HG03139 (cell line): ENCODE measurements at regions not wholly inside any gene's neighbourhood (a gene's known extent, or its start where the extent isn't known, plus 50 kb on each side); places are given as distances from the start of the nearest gene placed in this dataset.
A peak's percentile ranks its signal among the peaks of the same experiment; 100 is the strongest.

Source experiments
- ATAC-seq: cut with Tn5 transposase; IDR thresholded peaks from one replicate; pipeline ENCODE4 v1.9.1; 2021; ENCODE audit not compliant: unreplicated experiment

DNA sequence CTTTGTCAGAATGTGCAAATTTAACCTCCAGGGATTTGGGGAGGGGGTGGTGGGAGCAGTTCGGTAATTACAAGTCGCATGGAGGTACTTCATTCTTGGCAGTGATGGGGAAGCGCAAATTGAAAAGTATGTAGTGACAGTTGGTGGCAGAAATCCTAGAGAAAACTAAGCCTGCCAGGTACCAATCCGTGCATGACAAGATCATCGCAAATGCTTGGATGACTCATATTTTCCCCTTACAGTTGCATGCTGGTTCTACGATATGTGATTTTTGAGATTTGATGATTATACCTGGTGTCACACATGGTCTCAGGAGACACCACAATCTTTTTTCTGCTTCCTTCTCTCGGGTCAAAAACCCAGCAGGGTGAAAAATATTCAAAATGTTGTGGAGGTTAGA is 479.7 kb upstream of the ID2 start:
- peak; percentile 62 for ATAC-seq

DNA sequence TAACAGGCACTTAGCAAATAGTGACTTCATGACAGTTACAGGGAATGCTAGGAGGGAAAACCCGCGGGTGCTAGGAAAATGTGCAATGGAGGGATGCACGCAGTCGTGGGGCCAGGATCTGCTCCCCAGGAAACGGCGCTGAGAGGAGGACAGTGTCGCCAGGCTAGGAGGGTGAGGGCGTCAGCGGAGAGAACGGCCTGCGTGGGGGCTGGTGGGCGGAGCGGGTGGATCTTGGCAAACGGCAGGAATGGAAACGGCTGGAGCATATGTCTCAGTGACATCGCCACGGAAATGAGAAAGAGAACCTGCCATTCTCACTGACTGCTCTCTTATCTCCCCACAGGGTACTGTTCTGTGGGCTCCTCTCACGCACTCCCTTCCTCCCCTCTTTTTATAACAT is 478.5 kb upstream of the ID2 start:
- ATAC-seq = no peak

DNA sequence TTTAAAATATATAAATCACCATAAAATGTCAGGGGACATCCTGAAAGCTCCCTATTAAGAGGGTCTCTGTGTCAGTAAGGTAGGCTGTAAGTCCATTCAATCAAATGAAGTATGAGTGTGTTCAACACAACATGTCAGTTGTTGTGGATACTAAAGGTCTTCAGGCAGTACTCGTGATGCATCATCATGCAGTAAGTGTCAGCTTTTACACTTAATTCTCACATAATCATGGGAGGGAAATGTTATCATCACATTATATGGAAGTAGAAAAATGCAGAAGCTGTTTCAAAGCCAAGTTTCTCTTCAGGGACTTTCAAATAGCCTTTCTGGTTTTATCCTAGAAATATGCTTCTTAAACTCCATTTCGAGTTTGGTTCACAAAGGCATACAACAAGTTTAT is 477.1 kb upstream of the ID2 start:
- no peak for ATAC-seq

DNA sequence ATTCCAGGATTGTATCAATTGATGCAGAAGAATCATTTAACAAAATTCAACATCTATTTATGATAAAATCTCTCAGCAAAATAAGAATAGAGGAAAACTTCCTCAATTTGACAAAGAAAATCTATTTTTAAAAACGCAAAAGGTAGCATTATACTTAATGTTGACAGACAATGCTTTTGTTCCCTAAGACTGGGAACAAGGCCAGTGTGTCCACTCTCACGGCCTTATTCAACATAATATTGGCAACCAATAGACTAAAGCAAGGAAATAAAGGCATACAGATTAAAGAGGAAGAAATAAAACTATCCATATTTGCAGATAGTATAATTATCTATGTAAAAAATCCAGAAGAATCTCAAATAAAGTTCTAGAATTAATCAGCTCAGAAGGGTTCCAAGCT is 472.4 kb upstream of the ID2 start:
- no peak for ATAC-seq

DNA sequence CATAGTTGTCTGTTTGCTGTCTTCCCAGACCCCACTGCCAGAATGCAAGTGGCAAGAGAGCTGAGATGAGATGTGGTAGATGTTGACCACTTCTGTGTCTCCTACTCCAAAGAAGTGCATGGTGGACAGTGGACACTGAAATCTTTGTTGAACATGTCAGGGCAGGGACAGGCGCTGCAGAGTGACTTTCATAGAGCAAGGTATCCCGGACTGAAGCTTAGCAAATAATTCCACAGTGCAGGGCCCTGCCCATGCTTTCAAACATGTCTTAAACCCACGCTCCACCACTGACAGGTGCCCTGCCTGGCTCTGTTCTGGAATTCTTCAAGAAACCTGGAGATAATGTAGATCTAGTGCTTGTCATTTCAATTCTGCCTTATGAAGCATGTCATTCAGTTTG is 470.5 kb upstream of the ID2 start:
- no peak for ATAC-seq

DNA sequence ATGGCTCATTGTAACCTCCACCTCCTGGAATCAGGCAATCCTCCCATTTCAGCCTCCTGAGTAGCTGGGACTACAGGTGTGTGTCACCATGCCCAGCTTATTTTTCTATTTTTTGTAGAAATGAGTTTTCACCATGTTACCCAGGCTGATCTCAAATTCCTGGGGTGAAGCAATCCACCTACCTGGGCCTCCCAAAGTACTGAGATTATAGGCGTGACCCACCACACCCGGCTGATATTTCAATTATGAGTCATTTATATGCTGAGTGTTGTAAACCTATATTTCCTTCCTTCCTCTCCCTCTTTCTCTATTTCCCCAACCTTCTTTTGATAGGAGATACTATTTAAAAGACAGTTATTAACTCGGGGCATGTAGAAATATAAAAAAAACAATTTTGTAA is 469.6 kb upstream of the ID2 start:
- no peak for ATAC-seq

DNA sequence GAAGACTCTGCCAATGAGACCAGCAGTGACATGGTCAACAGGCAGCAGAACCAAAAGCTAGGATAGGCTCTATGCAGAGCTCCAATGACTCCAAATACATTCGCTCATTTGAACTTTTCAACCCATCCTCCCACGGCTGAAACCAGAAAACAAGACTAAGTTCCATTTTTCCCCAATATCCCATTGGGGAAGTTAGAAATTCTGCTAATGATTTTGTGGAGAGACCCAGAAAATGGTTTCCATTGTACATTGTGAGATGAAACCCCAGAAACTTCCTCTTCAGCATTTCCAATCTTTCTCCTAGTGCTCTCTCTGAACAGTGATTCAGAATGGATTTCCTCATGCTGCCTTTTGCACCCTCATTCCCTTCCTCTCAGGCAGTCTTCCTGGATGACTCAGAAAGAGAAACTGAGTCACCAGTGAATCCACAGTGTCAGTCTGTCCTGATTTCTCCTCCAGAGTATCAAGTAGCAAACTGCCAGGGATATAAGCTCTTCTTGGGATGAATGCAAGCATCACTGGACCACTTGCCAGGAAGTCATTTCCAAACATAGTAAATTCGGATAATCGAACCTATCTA is 467.7 kb upstream of the ID2 start:
- ATAC-seq = no peak

DNA sequence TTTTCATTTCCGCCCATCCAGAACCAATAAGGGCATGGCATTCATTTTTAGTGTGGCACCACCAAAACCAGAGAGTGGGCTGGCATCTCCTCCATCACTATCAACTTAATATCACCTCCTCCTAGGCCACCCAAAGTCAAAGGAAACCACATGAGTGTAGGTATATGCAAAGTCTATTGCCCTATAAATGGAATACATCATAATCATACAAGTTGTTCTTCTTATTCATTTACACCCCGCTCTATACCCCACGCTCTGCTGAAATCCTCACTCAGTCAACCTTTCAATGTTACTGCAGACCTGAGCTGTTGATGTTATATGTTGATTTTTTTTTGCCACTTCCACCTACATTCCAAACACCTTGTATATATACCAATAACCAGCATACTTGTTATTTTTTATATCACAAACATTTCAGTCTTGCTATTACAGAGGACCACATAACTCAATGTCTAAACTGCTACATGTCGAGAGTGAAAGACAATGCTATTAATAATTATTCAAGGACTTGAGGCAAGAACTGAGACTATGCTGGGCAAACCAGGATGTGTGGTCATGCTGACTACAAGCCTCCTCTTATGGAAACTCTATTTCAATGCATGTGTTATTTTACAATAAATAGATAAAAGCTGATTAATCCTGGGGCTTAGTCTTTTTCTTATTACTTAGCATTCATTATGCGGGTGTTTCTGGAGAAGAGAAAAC is 466.5 kb upstream of the ID2 start:
- ATAC-seq = peak; percentile 84

DNA sequence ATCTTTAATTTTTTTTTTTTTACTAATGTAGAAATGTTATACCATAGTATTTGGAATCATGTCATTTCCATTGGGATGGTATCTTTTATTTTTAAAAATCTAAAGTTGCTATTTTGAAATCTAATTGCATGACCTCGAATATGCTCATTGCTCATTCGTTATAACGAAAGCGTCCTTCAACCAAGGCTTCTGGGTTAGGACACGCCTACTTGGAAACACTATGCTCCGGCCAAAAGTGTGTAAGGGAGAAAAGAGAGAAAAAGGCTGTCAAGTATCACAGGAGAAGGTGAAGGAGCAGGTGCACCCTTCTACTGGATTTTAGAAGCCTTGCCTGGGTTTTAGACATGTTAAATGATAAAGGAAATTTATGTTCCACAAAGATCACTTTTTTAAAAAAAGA is 465.9 kb upstream of the ID2 start:
- no peak for ATAC-seq

DNA sequence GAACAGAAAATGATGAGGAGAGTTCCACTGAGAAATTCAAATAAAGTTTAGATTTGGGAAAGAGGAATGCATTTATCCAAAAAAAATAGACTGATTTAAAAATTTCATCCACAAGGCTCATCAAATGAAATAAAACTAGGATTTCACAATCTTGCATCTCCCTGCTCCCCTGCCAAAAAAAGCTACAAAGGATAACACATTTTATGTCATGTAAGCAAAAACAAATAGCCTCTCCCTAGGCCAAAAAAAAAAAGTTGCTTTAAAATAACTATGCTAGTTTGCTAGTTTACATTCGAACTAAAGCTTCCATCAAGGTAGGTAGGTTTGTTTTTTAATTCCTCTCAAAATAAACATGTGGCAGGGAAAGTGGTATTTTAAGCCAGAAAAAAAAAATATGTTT is 465.5 kb upstream of the ID2 start:
- no peak for ATAC-seq

DNA sequence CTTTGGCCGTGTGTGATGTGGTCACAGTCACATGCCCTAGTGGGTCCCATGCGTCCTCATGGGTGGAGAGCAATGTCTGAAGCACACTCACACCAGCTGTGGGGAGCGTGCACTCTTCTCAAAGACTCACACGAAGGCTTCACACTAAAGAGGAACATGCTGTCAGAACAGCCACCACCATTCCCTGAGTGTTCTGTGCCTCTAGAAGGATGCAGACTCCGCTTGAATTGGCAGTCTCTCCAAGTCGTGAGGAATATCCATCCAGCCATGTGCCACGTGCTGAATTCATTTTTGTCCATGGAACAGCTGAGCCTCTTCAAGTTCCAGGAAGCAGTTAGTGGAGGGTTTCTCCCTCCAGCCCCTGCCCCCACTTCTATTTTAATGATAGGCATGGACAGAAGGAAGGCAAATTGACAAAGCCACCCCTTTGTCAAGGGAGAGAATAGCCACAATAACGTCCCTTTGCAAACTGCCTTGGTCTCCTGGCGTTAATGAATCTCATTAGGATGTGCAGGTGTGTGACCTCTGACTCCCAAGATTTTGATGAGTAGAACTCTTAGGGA is 464.3 kb upstream of the ID2 start:
- ATAC-seq = no peak

DNA sequence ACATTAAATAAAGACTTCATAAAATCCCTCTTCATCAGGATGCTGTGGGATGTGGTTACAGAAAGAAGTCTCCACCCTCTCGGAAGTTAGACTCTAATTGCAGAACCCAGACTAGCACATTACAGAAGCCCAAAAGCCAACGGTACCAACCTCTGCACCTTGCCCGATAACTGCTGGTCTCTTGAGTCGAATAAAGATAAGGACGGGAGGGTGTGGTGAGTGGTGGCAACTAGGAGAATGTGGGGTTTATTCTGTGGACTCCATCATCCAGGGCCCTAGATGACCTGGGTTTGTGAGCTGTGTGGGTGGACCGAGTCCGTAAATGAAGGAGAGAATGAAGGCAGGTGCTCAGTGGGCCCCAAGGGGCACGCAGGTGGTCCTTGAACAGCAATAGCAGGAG is 462.8 kb upstream of the ID2 start:
- no peak for ATAC-seq

DNA sequence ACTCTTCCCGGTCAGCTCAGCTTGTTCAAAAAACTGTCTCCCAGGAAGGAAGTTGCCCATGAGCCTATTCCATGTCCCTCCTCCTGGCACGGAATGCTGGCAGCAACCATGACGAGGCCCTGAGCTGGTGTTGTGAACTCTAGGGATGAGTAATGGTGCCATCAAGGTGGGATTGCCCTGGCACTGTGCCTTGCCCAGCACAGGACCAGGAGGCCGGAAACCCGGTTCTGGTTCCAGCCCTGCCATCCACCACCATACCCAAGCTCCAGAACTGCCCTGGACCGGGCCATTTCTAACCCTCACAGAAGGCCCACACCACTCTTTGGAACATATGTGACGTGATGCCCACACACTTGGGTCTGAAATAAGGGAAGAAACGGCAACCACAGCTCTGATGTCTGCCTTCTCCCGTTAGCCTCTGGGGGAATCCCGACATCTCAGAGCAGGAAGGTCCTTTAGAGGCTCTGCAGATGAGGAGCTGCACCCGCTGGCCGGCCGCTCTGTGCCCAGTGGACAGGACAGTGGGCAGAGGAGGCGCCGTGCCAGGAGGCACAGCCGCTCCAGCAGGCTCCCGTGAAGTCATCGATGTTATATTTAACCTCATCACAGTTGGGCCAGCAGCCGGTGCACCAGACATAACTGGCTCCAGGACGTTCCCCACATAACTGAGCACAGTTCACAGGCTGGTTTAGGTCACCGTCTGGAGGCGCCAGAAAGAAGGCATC is 462.1 kb upstream of the ID2 start:
- no peak for ATAC-seq

DNA sequence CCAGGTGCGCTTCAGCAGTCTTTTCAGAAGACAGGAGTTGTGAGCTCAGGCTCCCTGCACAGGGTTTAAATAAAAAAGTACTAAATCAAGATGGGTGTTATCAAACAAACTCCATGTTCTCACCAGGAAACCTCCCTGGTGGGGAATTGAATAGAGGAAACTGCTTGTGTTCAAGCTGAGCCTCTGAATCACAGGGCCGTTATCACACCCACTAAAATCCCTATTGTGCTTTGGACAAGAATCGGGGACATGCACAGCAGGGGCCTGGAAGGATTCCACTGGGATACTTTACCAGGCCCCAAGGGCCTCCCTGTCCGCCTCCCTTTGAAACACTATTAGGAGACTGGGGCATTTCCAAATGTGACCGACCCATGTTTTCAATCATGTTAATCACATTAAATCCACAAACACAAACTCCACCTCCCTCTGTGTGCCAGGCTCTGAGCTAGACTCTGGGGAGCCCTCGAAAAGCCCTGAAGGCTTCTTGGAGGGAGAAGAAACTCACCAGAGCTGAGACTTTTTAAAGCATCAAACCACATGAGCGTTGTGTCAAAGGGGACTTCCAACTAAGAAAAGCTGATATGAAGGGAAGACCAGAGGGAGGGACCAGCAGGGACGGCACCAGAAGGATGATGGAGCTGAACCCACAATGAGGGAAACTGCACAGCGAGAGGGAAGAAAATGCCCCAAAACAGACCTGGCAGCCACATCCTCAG is 458.7 kb upstream of the ID2 start:
- ATAC-seq = no peak

DNA sequence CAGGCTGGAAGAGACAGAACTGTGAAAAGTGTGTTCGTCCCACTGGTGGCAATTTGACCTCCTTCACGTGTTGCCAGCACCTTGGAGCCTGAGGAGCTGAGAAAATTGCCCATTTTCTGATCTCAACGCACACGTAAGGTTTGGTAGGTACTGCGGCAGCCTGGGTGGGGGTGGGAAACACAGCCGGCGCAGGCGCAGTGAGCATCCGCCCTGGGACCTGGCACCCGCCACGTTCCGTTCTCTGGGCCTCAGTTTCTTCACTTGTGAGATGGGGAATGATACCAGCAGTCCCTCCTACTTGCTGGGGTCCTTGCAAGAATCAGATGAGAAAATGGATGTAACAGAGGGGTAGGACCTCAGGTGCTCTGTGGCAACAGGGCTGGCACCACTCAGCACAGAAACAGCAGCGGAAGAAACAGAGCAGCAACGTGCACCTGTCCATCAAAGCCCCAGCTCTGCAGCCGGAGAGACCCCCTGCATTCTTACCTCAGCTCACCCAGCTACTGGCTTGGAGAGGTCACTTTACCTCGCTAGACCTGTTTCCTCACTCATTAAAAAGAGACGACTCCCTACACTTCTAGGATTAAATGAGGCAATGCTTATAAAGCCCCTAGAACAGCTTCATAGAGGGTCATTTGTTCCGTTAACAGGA is 458.0 kb upstream of the ID2 start:
- no peak for ATAC-seq

DNA sequence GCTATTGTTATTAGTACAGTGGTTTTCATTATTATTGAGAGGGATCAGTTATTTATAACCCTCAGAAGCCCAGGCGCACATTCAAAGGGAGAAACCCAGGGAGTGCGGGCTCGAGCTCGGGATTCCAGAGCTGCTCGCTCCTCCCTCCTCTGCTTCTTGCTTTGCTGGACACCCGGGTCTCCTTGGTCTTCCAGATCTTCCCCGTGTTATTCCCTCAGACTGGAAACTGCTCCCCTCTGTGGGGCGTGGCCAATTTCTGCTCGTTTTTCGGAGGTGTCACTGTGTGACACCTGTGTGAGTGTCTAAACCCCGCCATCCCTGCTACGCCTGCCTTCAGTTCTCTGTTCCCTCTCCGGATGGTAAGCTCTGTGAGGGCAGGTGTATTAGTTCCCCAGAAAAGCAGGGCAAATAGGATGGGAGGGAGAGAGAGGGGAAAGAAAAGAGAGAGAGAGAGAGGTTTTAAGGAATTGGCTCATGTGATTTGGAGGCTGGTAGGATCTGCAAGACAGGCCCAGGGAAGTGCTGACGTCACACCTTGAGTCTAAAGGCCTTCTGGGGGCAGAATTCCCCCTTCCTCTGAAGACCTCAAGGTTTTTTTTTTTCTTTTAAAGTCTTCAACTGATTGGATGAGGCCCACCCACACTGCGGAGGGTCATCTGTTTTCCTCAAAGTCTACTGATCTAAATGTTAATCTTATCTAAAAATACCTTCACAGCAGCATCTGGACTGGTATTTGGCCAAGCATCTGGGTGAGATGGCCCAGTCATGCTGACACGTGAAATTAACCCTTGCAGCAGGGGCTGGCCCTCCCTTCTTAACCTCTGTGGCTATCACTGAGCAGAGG is 457.3 kb upstream of the ID2 start:
- no peak for ATAC-seq

DNA sequence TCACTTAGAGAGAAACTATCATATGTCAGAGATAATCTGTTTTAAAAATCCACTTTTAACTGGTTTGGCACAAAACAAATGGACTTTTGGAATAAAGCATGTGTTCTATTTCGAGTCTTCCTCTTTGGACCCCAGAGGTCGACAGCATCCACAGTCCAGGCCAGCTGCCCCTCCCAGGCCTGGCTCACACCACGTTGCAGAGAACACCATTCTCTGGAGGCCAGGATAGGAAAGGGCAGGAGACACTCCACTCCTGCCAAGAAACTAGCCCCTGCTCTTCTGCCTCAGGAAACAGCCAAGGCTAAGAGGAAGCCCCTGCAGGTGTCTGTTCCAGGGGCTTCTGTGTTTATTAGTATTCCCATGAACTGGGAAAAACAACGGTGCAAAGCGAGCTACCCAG is 456.6 kb upstream of the ID2 start:
- ATAC-seq = no peak

DNA sequence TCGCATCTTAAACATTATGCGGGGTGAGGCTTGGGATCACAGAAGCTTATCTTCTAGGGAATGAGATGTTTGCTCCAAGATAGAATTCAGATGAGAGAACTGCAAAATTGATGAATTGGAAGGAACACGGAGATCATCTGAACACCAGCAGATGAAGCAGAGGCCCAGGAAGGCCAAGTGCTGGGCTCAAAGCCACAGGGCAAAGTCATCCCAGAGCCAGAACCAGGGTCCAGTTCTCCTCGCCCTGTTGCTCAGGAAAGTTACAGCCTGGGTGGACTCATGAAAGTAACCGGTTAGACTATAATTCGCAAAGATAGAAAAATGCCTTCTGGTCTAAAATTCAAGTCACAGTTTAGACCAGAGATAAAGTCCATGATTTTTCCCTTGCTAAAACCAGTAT is 456.1 kb upstream of the ID2 start:
- no peak for ATAC-seq

DNA sequence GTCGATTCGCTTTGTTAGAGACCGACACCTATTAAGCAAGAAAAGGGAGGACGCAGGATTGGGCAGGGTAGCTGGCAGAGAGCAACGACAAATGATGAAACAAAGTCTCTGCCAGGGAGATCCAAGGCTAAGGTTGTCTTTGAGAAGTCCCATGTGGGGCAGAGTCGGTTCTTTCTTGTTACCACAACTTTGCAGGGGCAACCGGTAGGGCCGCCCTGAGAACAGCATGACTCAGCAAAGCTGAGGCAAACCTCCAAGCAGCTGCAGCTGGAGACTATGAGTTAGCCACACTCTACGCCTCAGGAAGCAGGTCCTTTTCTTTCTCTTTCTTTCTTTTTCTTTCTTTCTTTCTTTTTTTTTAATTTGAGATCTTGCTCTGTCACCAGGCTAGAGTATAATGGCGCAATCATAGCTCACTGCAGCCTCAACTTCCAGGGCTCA is 452.3 kb upstream of the ID2 start:
- peak; percentile 85 for ATAC-seq

DNA sequence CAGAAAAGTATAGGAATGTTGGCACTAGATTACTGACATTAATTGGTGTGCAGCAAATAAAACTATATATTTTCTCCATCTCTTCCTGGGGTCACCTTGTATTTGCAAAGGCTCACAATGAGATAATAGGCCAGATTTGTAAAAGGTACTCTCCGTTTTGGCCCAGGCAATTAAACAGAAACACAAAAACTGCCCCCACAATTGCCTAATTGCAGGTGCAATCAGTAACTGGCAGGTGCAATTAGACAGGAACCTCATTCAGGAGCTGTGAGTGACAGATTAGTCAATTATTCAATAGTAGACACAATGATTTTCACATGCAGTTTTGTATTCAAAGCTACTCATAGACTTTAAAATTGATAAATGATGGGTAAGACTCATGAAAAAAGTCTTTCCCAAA is 451.4 kb upstream of the ID2 start:
- no peak for ATAC-seq
